GM19452 (cell line): ENCODE measurements at regions not wholly inside any gene's neighbourhood (a gene's known extent, or its start where the extent isn't known, plus 50 kb on each side); places are given as distances from the start of the nearest gene placed in this dataset.
A peak's percentile ranks its signal among the peaks of the same experiment; 100 is the strongest.
"Not testable (repeated sequence)": the region's sequence is repeated elsewhere in the genome, so short reads cannot be mapped to it uniquely, and the experiment has no call there.

Source experiments
- ATAC-seq: cut with Tn5 transposase; IDR thresholded peaks from one replicate; pipeline ENCODE4 v1.9.1; 2021; ENCODE audit not compliant: unreplicated experiment

- no peak for ATAC-seq
Measured at GRCh38 chr15:77897896-77898406, 179.6 kb downstream of the TBC1D2B start.

DNA sequence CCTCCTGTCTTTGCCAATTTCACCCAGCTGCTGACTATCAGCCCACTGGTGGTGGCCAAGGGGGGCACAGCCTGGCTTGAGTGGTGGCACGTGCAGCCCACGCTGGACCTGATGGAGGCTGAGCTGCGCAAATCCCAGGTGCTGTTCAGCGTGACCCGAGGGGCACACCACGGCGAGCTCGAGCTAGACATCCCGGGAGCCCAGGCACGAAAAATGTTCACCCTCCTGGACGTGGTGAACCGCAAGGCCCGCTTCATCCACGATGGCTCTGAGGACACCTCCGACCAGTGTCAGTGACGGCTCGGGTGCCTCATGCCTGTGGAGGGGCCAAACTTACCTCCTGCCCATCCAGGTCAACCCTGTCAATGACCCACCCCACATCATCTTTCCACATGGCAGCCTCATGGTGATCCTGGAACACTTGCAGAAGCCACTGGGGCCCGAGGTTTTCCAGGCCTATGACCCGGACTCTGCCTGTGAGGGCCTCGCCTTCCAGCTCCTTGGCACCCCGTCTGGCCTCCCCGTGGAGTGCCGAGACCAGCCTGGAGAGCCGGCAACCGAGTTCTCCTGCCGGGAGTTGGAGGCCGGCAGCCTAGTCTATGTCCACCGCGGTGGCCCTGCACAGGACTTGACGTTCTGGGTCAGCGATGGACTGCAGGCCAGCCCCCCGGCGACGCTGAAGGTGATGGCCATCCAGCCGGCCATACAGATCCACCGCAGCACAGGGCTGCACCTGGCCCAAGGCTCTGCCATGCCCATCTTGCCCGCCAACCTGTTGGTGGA lies 180.2 kb downstream of the TBC1D2B start:
- not testable (repeated sequence) for ATAC-seq

GRCh38 chr15:77896147-77897112 lies 181.1 kb downstream of the TBC1D2B start:
- not testable (repeated sequence) for ATAC-seq

GRCh38 chr15:77895742-77896141 lies 181.8 kb downstream of the TBC1D2B start:
- no peak for ATAC-seq

GRCh38 chr15:77895145-77895544 lies 182.4 kb downstream of the TBC1D2B start:
- ATAC-seq = not testable (repeated sequence)

GRCh38 chr15:77893671-77894640 lies 183.6 kb downstream of the TBC1D2B start:
- not testable (repeated sequence) for ATAC-seq

DNA sequence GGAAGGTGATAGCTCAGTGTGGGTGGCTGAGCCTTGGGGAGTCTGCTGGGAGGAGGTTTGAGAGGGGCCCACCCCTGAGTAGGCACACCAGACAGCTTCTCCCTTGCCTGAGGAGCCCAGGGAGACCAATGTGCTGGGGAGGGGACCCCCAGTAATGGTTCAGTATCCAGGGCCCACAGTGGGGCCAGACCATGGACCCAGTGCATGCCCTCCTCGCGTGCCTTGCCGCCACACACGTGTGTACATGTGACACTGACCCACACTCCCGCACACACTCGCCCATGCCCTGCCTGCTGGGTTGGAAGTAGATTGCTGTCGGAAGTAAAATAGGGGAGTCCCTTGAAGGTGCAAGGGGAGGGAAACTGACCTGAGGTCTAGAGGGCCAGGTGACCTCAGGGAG lies 184.3 kb downstream of the TBC1D2B start:
- ATAC-seq = not testable (repeated sequence)

DNA sequence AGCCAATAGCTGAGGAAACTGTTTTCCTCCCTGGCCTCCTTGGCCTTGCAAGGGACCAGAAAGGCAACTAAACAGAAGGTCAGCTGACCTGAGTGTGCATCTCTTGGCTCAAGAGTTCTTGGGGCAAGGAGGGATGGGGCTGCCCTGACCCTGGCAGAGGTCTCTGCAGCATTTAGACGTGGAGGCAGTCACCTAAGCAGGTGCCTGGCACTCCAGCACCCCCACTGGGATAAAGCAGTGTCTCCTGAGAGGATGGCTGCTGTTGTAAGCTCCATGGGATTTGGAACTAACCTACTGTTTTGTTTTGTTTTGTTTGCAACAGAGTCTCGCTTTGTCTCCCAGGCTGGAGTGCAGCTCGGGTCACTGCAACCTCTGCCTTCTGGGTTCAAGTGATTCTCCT lies 185.2 kb downstream of the TBC1D2B start:
- ATAC-seq = no peak

GRCh38 chr15:77891862-77892261 lies 185.6 kb downstream of the TBC1D2B start:
- ATAC-seq = not testable (repeated sequence)

- ATAC-seq = peak; percentile 61
Measured at GRCh38 chr15:77890911-77891801, 186.4 kb downstream of the TBC1D2B start.

GRCh38 chr15:77889828-77890725 lies 187.4 kb downstream of the TBC1D2B start:
- not testable (repeated sequence) for ATAC-seq

GRCh38 chr15:77889009-77889806 lies 188.3 kb downstream of the TBC1D2B start:
- no peak for ATAC-seq

GRCh38 chr15:77887563-77888429 lies 189.7 kb downstream of the TBC1D2B start:
- not testable (repeated sequence) for ATAC-seq

- no peak for ATAC-seq
Measured at GRCh38 chr15:77886805-77887448, 190.6 kb downstream of the TBC1D2B start.

GRCh38 chr15:77885877-77886500 lies 191.5 kb downstream of the TBC1D2B start:
- not testable (repeated sequence) for ATAC-seq

- not testable (repeated sequence) for ATAC-seq
Measured at GRCh38 chr15:77883012-77883411, 194.5 kb downstream of the TBC1D2B start.
